SKM-1 (cell line): ENCODE measurements at regions not wholly inside any gene's neighbourhood (a gene's known extent, or its start where the extent isn't known, plus 50 kb on each side); places are given as distances from the start of the nearest gene placed in this dataset.

ENCODE experiments used
- DNase-seq: peaks from one replicate; lab custom pipeline; 2025; ENCODE audit not compliant: unreplicated experiment; lab: John Stamatoyannopoulos, UW

- peak; percentile 73 for DNase-seq
Measured at GRCh38 chr7:55641273-55641691, 69.0 kb upstream of the VOPP1 start.

DNA sequence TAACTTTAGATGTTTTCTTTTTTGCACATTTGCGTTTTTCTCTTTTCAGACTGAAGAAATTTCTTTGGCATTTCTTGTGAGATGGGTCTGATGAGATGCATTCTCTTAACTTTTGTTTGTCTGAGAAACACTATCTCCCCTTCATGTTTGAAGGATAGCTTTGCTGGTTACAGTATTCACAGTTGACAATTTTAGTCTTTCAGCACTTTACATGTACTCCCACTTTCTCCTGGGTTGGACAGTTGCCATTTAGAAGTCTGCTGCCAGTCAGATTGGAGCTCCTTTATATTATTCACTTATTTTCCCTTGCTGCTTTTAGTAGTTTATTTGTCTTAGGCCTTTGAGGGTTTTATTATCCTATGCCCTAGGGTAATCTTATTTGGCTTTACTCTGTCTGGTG, 67.3 kb upstream of the VOPP1 start:
- no peak for DNase-seq

DNA sequence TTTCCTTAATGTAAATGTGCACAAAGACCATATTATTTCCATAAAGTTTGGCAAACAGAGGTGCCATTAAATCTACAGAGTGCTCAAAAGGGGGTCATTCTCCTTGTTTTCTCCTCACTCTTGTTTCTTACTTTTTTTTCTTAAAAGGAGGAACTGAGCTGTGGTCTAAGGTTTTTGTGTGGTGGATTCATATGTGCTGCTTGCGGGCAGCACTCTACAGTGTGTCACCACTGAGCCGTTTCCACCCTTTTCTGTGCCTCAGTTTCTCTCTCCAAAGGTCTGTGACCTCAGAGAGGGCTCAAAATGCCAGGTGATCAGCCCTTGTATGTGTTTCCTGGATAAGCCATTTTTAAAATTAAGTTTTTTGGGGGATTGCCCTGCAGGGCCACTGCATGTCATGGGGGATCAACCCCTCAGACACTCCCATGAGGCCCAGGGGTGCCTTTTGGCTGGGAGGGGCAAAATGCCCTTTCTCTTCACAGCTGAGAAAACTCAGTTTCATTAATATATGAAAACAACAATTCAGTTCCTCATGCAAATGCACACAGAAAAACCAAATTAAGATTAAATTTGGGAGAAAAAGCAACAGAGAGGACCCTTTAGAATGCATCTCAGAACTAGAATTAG, 56.9 kb upstream of the VOPP1 start:
- DNase-seq, result no peak

DNA sequence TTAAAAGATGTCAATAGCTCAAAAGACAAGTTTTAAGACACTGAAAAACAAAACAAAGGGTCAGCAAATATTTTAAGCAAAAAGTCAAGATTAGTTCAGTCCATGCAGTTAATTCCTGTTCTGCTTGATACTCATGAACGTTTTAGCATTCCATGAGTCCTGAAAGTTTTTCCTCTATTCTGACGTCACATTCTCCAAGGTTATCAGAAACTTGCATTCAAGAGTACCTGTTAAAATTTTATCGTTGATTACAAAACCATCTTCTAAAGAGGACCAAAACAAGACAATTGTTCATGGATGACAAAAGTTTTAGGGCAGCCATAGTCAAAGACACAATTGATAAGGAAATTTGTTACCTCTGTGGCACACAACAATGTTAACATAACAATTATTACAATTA, 52.5 kb upstream of the VOPP1 start:
- no peak for DNase-seq

GRCh38 chr7:55623617-55624016, 51.3 kb upstream of the VOPP1 start:
- DNase-seq, result no peak

- DNase-seq, result no peak
Measured at GRCh38 chr7:55622241-55622640, 49.9 kb upstream of the VOPP1 start.
